ENCODE measurements at regions not wholly inside any gene's neighbourhood (a gene's known extent, or its start where the extent isn't known, plus 50 kb on each side); places are given as distances from the start of the nearest gene placed in this dataset.
A peak's percentile ranks its signal among the peaks of the same experiment; 100 is the strongest.

DNA sequence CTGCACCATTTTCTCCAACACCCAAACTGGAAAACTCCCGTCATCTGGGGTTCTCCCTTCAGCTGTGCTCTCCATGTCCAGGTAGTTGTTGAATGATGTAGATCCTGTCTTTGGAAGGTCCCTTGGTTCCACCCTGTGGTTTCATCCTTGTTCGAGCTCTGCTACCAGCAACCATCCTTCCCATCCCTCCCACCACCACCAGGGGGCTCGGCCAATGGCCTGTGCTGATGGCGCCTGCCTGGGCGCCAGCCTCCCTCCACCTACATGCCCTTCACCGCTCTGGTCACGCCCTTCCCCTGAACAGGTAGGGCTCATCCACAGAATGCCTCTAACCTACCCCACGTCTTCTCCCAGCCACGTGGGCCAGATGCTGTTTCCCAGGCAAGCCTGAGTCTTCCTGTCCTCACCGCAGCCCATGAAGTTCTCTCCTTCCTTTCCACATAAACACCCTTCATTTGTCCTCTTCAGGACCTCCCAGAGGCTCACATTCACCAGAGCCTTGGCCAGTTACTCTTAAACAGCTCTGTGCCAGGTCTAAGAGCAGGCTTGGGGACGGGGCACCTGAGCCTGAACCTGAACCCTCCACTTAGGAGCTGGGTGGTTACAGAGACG lies 75.1 kb upstream of the DUSP22 start:
- TF ChIP-seq, protein P1, sequence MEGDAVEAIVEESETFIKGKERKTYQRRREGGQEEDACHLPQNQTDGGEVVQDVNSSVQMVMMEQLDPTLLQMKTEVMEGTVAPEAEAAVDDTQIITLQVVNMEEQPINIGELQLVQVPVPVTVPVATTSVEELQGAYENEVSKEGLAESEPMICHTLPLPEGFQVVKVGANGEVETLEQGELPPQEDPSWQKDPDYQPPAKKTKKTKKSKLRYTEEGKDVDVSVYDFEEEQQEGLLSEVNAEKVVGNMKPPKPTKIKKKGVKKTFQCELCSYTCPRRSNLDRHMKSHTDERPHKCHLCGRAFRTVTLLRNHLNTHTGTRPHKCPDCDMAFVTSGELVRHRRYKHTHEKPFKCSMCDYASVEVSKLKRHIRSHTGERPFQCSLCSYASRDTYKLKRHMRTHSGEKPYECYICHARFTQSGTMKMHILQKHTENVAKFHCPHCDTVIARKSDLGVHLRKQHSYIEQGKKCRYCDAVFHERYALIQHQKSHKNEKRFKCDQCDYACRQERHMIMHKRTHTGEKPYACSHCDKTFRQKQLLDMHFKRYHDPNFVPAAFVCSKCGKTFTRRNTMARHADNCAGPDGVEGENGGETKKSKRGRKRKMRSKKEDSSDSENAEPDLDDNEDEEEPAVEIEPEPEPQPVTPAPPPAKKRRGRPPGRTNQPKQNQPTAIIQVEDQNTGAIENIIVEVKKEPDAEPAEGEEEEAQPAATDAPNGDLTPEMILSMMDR (IDR thresholded peaks at IDR 0.05; ENCODE audit: low read depth, low read length), result peak; percentile 30
- DNase-seq (ENCODE audit: extremely low read depth, low read depth), result no peak

DNA sequence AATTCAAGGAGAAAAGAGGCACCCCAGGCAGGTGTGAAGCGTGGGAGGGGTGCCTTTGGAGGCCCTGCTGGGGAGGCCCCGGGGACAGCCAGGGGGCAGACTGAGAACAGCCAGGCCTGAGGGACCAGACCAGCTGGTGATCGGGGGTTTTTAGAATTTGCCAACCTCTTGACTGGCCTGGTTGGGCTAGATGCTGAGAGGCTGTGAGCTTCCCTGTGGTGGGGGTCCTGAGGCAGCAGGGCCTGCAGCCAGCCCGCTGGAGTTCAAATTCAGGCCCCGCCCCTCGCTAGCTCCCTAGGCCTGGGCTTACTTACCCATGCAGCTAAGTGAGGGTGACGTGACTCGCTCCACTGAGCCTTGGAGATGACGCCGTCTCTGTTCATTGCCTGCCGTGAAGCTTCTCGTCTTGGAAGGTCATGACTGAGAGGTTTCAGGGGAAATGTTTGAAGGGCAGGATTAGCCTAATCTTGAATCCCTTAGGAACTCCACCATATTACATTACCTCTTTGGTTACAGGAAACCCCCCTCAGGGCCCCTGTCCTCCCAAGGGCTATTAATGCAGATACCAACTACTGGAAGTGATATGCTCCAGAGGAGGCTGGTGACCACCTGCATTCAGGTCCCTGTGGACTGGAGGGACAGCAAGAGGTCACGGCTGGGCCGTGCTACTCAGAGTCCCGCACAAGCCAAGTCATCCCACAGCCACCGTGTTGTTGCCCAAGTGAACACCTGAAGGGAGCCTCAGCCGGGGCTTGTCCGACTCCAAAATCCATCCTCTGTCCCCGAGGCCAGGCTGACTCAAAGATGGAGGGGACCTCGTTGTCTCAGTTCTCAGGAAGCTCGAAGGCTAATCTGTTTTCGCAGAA lies 73.9 kb upstream of the DUSP22 start:
- no peak for DNase-seq (ENCODE audit: extremely low read depth, low read depth)
- TF ChIP-seq, protein P1 (IDR thresholded peaks at IDR 0.05; ENCODE audit: low read depth, low read length), result no peak

DNA sequence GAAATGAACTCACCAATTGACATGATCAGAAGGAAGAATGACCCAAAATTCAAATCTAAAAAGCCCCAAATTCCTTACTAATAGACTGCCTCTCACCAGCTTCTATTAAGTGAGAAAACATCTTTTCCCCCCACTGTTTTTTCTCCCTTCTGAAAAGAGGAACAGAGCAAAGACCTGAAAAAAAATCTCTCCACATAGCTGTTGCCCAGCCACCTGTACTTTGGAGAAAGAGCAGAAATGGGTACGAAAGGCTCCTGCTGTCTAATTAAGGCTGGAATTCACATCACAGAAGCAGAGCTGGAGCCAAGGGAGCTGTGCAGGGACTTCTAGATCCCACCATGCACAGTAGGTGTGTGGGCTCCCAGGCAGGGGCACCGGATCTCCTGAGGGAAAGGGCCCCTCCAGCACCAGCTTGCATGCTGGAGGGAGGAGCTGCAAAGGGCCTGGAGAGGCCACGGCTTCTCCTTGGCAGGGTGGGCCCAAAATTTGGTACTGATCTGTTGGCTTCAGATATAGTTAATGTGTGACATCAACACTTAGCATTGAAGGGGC lies 73.2 kb upstream of the DUSP22 start:
- no peak for DNase-seq (ENCODE audit: extremely low read depth, low read depth)
- TF ChIP-seq, protein P1 (IDR thresholded peaks at IDR 0.05; ENCODE audit: low read depth, low read length), result no peak

DNA sequence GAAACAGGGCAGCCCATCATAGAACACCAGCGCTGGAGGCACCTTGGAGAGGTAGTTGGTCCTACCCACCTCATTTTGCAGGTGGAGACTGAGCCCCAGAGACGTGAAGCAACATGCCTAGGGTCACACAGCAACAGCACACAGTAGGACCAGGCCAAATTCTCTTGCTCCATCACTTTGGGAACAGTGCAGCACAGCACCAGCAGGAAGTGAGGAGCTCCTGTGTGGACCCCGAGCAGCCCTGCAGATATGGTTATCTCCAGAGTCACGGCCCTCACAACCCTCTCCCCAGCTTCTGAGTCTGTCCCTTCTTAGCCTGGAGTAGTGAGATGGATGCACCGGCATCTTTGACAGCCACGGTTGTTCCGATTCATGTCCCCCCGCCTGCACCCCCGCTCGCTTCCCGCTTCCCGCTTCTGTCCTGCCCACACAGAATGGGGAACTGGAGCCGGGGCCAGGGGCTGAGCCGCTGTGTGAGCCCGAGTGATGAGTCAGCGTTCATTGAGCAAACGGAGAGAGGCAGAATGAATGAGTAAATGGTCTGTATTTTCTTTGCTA lies 72.6 kb upstream of the DUSP22 start:
- TF ChIP-seq, protein P1 (IDR thresholded peaks at IDR 0.05; ENCODE audit: low read depth, low read length), result no peak

DNA sequence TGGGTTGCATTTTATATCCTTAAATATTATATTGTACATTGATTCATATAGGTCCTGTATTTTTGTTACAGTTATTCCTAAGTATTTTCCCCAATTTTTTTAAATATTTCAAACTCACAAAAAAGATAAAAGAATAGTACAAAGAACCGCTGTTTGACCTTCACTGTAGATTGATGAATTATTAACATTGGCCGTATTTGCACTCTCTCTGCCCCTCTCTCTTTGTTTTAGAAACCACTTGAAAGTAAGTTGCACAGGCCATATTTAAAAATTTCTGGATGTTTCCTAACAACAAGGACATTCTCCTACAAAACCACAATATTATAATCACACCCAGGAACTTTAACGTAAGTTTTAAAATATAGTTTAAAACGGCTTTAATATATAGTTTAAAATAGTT lies 72.0 kb upstream of the DUSP22 start:
- no peak for DNase-seq (ENCODE audit: extremely low read depth, low read depth)
- TF ChIP-seq, protein P1 (IDR thresholded peaks at IDR 0.05; ENCODE audit: low read depth, low read length), result no peak

More for the DNA sequence above, 72.6 kb upstream of the DUSP22 start:
- DNase-seq (ENCODE audit: extremely low read depth, low read depth), result no peak

DNA sequence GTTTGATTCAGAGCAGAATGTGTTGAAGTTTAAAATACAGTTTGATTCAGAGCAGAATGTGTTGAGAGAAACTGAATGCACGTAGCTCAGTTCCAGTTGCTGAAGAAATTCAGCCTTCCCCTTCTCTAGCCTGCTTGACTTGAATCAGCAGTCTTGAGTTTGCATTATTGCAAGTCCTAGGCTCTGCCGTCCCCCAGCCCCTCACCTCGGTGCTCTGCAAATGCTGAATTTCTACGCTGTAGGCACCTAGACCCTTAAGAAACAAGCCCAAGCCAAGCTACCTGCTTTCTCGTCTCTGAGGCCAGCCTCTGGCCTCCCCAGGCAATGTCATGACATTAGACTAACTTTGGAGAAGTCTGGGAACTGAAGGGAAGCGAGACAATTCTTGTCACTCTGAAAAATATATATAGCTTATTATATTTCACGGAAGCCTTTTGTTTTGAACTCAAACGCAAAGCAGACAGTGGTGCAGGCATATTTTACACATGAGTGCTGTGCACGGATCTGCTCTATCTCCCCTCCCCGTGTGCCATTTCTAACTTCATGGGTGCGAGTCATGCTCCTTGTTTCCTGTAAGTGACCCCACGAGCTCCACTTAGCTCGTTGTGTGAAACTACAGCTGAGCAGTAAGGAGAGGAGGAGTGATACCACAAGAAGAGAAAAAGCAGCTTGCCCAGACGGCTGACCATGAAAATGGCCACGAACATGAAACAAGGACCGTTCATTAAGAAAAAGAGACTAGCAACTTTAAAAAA lies 71.4 kb upstream of the DUSP22 start:
- TF ChIP-seq, protein P1 (IDR thresholded peaks at IDR 0.05; ENCODE audit: low read depth, low read length), result no peak
- no peak for DNase-seq (ENCODE audit: extremely low read depth, low read depth)
